Panc1 (cell line): ENCODE measurements at regions not wholly inside any gene's neighbourhood (a gene's known extent, or its start where the extent isn't known, plus 50 kb on each side); places are given as distances from the start of the nearest gene placed in this dataset.

ENCODE experiments used
- ATAC-seq: fragments of 200-7000 bp; cut with Tn5 transposase; 2 replicates; pipeline ENCODE4 v1.9.1; 2020; ENCODE audit warnings: mild to moderate bottlenecking, moderate library complexity
- BruUV-seq: library from RNA; stranded (reverse); fragments of 400-500 nt; replicated peaks from 2 replicates; lab custom pipeline; 2021; lab: Mats Ljungman, UMichigan
- CTCF ChIA-PET: fragments of 300-600 bp; sonication (Branson Sonifier 250); formaldehyde crosslinking; loops from one replicate; lab custom pipeline; 2022; ENCODE audit warnings: antibody characterized with exemption; lab: Charles Lee
- POLR2A ChIA-PET: fragments of 300-600 bp; sonication (Branson Sonifier 250); formaldehyde crosslinking; loops from one replicate; lab custom pipeline; 2022; ENCODE audit warnings: antibody characterized with exemption; lab: Charles Lee
- DNase-seq: peaks from one replicate; pipeline ENCODE4 v3.0.0-alpha.2; 2010; ENCODE audit warnings: low read depth, low spot score
- H3K27ac ChIP-seq: 2 replicates; pipeline ENCODE4 v1.5.1; 2011; ENCODE audit warnings: mild to moderate bottlenecking, low read length, inconsistent platforms
- H3K27me3 ChIP-seq: fragments of 200-500 bp; sonication (Bioruptor generic); 2 replicates; pipeline ENCODE4 v1.6.0; 2014; ENCODE audit warnings: low read length, inconsistent platforms; ENCODE audit not compliant: control insufficient read depth, insufficient read depth
- H3K36me3 ChIP-seq: fragments of 200-500 bp; sonication (Bioruptor generic); 2 replicates; pipeline ENCODE4 v1.5.1; 2014; ENCODE audit warnings: inconsistent platforms, mild to moderate bottlenecking, low read length, moderate library complexity; ENCODE audit not compliant: control insufficient read depth, insufficient read depth
- H3K4me1 ChIP-seq: 2 replicates; pipeline ENCODE4 v1.5.1; 2011; ENCODE audit warnings: inconsistent platforms, mild to moderate bottlenecking, low read length, moderate library complexity; ENCODE audit not compliant: control insufficient read depth, insufficient read depth
- H3K4me3 ChIP-seq, 2 experiments: 2 replicates each; pipeline ENCODE4 v1.5.1; 2011 to 2012; ENCODE audit warnings: low read depth in 2 of 2, low read length in 2 of 2, mild to moderate bottlenecking in 2 of 2, inconsistent platforms in 1 of 2, moderate library complexity in 1 of 2
- H3K9me3 ChIP-seq: fragments of 200-500 bp; sonication (Bioruptor generic); 2 replicates; pipeline ENCODE4 v1.5.1; 2014; ENCODE audit warnings: low read depth, mild to moderate bottlenecking, inconsistent platforms, low read length, moderate library complexity; ENCODE audit not compliant: control insufficient read depth, insufficient read depth
- POLR2AphosphoS5 ChIP-seq: IDR thresholded peaks from 2 replicates; pipeline ENCODE4 v1.6.1; 2012; ENCODE audit warnings: mild to moderate bottlenecking, low read depth, low read length, moderate library complexity
- SIN3A ChIP-seq: IDR thresholded peaks from 2 replicates; pipeline ENCODE4 v1.6.1; 2012; ENCODE audit warnings: low read depth, mild to moderate bottlenecking, low read length, moderate library complexity, borderline replicate concordance; ENCODE audit not compliant: insufficient read depth
- TCF7L2 ChIP-seq: IDR thresholded peaks from 2 replicates; pipeline ENCODE4 v1.6.1; 2011; ENCODE audit warnings: mild to moderate bottlenecking, low read depth, low read length, inconsistent platforms
- in situ Hi-C: cut with HindIII; loops from 2 replicates; pipeline ENCODE4 v1.10.0; 2016; ENCODE audit warnings: low sequenced_read_pairs, low pct_unique_long_range_greater_than_20kb
- intact Hi-C: fragments of 100-400 bp; cut with micrococcal nuclease; formaldehyde crosslinking; loops from one replicate; pipeline ENCODE4 v1.10.0; 2022; ENCODE audit not compliant: unreplicated experiment
- TF ChIP-seq, protein P1 (sequence below), 2 experiments: IDR thresholded peaks; 2 replicates each; pipeline ENCODE4 v1.6.1; 2011 to 2012; ENCODE audit warnings: low read depth in 2 of 2, control low read depth in 1 of 2, low read length in 1 of 2, mild to moderate bottlenecking in 1 of 2, moderate library complexity in 1 of 2; ENCODE audit not compliant: insufficient read depth in 1 of 2
- TF ChIP-seq, protein P2 (sequence below): fragments of 450-650 bp; IDR thresholded peaks from 2 replicates; pipeline ENCODE4 v1.5.1; 2017; ENCODE audit warnings: mild to moderate bottlenecking

DNA sequence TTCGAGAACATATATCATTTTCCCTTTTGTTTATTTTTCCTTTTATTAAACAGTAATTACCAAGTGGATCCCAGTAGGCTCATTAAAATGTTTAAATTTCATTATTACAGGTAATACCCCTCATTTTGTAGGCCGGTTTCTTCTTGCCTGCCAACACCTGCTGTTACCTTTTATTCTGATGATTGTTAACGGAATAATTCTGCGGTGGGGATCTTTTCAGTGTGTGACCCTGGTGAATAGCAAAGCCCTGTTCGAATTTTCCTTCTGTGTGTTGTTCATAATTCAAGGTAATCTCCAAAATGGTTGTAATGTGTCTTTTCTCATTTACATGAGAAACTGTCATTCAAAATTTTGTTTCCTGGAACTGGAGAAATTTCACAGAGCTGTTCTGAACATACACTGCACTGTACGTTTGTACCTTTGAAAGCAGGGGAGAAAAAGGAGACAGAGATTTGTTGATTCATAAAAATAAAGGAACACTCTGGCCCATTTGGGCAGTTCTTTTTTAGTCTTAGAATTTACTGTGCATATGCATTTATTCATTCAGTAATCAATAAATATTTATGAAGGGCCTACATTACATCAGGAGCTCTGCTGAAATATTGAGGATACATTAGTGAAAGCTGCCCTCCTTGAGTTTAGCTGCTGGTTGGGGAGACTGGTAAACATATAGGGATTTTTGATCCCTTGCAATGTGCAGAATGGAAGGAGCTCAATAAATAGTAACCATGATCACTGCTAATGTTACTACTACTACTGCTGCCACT, 502.0 kb downstream of the QKI start:
- Histone ChIP-seq H3K4me1 (no peaks in the 10 kb centered on the region), H3K4me3 (no peak overlapping the region), H3K36me3 (no peaks in the 10 kb centered on the region), H3K27me3 (no peaks in the 10 kb centered on the region), H3K9me3 (no peaks in the 10 kb centered on the region), H3K27ac (no peak overlapping the region)
- DNase-seq: no peak
- ChIA-PET CTCF (no interaction called here), POLR2A (no interaction called here)
- in situ Hi-C loops: no loop called here
- no peak for ATAC-seq
- intact Hi-C loops: no loop called here
- BruUV-seq: no TSS peak
- no peak for TF ChIP-seq SIN3A
- TF ChIP-seq TCF7L2: no peak
- no peak for TF ChIP-seq POLR2AphosphoS5
- TF ChIP-seq, protein P1, sequence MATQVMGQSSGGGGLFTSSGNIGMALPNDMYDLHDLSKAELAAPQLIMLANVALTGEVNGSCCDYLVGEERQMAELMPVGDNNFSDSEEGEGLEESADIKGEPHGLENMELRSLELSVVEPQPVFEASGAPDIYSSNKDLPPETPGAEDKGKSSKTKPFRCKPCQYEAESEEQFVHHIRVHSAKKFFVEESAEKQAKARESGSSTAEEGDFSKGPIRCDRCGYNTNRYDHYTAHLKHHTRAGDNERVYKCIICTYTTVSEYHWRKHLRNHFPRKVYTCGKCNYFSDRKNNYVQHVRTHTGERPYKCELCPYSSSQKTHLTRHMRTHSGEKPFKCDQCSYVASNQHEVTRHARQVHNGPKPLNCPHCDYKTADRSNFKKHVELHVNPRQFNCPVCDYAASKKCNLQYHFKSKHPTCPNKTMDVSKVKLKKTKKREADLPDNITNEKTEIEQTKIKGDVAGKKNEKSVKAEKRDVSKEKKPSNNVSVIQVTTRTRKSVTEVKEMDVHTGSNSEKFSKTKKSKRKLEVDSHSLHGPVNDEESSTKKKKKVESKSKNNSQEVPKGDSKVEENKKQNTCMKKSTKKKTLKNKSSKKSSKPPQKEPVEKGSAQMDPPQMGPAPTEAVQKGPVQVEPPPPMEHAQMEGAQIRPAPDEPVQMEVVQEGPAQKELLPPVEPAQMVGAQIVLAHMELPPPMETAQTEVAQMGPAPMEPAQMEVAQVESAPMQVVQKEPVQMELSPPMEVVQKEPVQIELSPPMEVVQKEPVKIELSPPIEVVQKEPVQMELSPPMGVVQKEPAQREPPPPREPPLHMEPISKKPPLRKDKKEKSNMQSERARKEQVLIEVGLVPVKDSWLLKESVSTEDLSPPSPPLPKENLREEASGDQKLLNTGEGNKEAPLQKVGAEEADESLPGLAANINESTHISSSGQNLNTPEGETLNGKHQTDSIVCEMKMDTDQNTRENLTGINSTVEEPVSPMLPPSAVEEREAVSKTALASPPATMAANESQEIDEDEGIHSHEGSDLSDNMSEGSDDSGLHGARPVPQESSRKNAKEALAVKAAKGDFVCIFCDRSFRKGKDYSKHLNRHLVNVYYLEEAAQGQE (IDR thresholded peaks at IDR 0.05; ENCODE audit: insufficient read depth in 1 of 2, low read depth in 2 of 2, low read length in 1 of 2): no peak
- TF ChIP-seq, protein P2, sequence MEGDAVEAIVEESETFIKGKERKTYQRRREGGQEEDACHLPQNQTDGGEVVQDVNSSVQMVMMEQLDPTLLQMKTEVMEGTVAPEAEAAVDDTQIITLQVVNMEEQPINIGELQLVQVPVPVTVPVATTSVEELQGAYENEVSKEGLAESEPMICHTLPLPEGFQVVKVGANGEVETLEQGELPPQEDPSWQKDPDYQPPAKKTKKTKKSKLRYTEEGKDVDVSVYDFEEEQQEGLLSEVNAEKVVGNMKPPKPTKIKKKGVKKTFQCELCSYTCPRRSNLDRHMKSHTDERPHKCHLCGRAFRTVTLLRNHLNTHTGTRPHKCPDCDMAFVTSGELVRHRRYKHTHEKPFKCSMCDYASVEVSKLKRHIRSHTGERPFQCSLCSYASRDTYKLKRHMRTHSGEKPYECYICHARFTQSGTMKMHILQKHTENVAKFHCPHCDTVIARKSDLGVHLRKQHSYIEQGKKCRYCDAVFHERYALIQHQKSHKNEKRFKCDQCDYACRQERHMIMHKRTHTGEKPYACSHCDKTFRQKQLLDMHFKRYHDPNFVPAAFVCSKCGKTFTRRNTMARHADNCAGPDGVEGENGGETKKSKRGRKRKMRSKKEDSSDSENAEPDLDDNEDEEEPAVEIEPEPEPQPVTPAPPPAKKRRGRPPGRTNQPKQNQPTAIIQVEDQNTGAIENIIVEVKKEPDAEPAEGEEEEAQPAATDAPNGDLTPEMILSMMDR: no peak

DNA sequence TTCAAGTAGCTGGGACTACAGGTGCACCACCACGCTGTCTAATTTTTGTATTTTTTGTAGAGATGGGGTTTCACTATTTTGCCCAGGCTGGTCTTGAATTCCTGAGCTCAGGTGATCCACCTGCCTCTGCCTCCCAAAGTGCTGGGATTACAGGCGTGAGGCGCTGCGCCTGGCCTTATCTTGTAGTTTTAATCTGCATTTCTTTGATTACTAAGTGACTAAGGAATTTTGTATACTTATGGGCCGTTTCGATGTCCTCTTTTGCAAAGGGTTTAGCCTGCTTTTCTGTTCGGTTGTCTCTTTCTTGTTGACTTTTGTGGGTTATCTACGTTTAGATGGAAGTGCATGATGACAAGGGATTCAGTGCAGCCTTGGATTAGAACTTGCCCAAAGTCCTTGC, 500.6 kb downstream of the QKI start:
- ATAC-seq (no peak), DNase-seq (no peak)
- no peaks in the 10 kb centered on the region for H3K36me3 ChIP-seq
- intact Hi-C loops (no loop called here), in situ Hi-C loops (no loop called here)
- H3K4me1 ChIP-seq: no peaks in the 10 kb centered on the region
- no TSS peak for BruUV-seq
- no peak overlapping the region for H3K4me3 ChIP-seq
- CTCF ChIA-PET: no interaction called here
- TF ChIP-seq, protein P2: no peak
- POLR2A ChIA-PET: no interaction called here
- H3K27me3 ChIP-seq: peaks cover under 1% of the 10 kb centered on the region; the same call in 1 of the 2 replicates
- H3K9me3 ChIP-seq: no peaks in the 10 kb centered on the region
- no peak overlapping the region for H3K27ac ChIP-seq
